Activated naive CD4-positive, alpha-beta T cell treated with anti-CD3 and anti-CD28 coated beads for 36 hours (primary cell): ENCODE measurements at regions not wholly inside any gene's neighbourhood (a gene's known extent, or its start where the extent isn't known, plus 50 kb on each side); places are given as distances from the start of the nearest gene placed in this dataset.

ENCODE experiments used
- CTCF ChIA-PET: fragments of 350-600 bp; sonication (Branson Sonifier 250); formaldehyde crosslinking; loops from one replicate; lab custom pipeline; 2021; ENCODE audit warnings: antibody characterized with exemption; lab: Charles Lee
- DNase-seq: peaks from one replicate; pipeline ENCODE4 v3.0.0-alpha.2; 2020
- H3K27ac Mint-ChIP-seq: one replicate; pipeline ENCODE4 v1.8.0; 2021; ENCODE audit warnings: mild to moderate bottlenecking, mixed read lengths
- H3K27me3 Mint-ChIP-seq: one replicate; pipeline ENCODE4 v1.8.0; 2021; ENCODE audit warnings: low read depth, mixed read lengths
- H3K36me3 Mint-ChIP-seq: one replicate; pipeline ENCODE4 v1.8.0; 2021; ENCODE audit warnings: low read depth, mixed read lengths
- H3K4me1 Mint-ChIP-seq: one replicate; pipeline ENCODE4 v1.8.0; 2021; ENCODE audit warnings: low read depth, mixed read lengths
- H3K4me3 Mint-ChIP-seq: one replicate; pipeline ENCODE4 v1.8.0; 2021; ENCODE audit warnings: mild to moderate bottlenecking, moderate library complexity, mixed read lengths
- H3K9me3 Mint-ChIP-seq: one replicate; pipeline ENCODE4 v1.8.0; 2021; ENCODE audit warnings: mixed read lengths
- intact Hi-C: fragments of 100-400 bp; cut with micrococcal nuclease; formaldehyde crosslinking; loops from one replicate; pipeline ENCODE4 v1.15.1; 2023

GRCh38 chr5:73312146-73312871 is 136.3 kb downstream of the FOXD1 start:
- CTCF ChIA-PET = interaction anchor here (0.8 to 1.3 kb wide), 2 partner anchors 96 to 111 kb away, joined by 3 to 5 read pairs; no protein-coding TSS in a partner anchor
- Mint-ChIP-seq H3K9me3 (no peaks in the 10 kb centered on the region), H3K4me3 (no peak overlapping the region), H3K27ac (no peak overlapping the region), H3K4me1 (peaks cover 7% of the 10 kb centered on the region), H3K27me3 (peaks cover 64% of the 10 kb centered on the region), H3K36me3 (no peaks in the 10 kb centered on the region)
- intact Hi-C loops = no loop called here
- DNase-seq = peak; percentile 14

GRCh38 chr5:73311291-73312110 is 137.1 kb downstream of the FOXD1 start:
- intact Hi-C loops = no loop called here
- H3K27ac Mint-ChIP-seq = no peak overlapping the region
- no peak overlapping the region for H3K4me3 Mint-ChIP-seq
- no peaks in the 10 kb centered on the region for H3K36me3 Mint-ChIP-seq
- peaks cover 7% of the 10 kb centered on the region for H3K4me1 Mint-ChIP-seq
- DNase-seq = no peak
- no peaks in the 10 kb centered on the region for H3K9me3 Mint-ChIP-seq
- H3K27me3 Mint-ChIP-seq = peaks cover 69% of the 10 kb centered on the region
- CTCF ChIA-PET = interaction anchor here (0.8 to 1.3 kb wide), 2 partner anchors 95 kb away, joined by 3 to 5 read pairs; no protein-coding TSS in a partner anchor

- peaks cover 9% of the 10 kb centered on the region for H3K4me1 Mint-ChIP-seq
- no peak overlapping the region for H3K4me3 Mint-ChIP-seq
- CTCF ChIA-PET = interaction anchor here (0.7 kb wide), 1 partner anchor 94 kb away, joined by 3 read pairs; no protein-coding TSS in a partner anchor
- H3K9me3 Mint-ChIP-seq = no peaks in the 10 kb centered on the region
- H3K36me3 Mint-ChIP-seq = no peaks in the 10 kb centered on the region
- no peak for DNase-seq
- intact Hi-C loops = no loop called here
- peaks cover 80% of the 10 kb centered on the region for H3K27me3 Mint-ChIP-seq
- H3K27ac Mint-ChIP-seq = no peak overlapping the region
Observed at GRCh38 chr5:73307645-73308355, 134.8 kb downstream of the TMEM174 start.

DNA sequence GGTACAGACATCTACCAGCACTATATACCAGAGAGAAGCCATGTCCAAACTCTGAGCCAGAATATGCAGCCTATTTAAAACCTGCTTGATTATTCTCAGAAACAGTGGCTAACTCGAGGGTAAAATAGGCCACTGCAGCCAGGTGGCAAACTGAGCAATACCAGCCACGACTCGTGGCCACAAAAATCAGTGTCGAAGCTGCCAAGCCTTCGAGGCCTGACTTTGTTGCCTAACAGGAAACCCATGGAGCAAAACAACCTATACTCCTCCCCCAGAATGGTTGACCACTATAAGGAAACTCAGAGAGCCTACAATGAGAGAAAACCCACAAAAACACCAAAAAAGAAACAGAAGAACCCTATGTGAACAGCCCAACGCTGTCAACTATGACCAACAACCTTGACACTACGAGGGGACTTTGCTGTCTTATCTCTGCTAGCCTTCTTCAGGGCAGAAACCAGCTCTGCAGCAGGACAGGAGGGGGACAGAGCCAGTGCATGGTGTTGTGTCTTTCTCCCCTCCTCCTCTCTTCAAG is 133.8 kb downstream of the TMEM174 start:
- no peaks in the 10 kb centered on the region for H3K36me3 Mint-ChIP-seq
- CTCF ChIA-PET = no interaction called here
- peaks cover 8% of the 10 kb centered on the region for H3K4me1 Mint-ChIP-seq
- no peak for DNase-seq
- no peak overlapping the region for H3K27ac Mint-ChIP-seq
- H3K4me3 Mint-ChIP-seq = no peak overlapping the region
- intact Hi-C loops = no loop called here
- H3K27me3 Mint-ChIP-seq = peaks cover 83% of the 10 kb centered on the region
- H3K9me3 Mint-ChIP-seq = no peaks in the 10 kb centered on the region

DNA sequence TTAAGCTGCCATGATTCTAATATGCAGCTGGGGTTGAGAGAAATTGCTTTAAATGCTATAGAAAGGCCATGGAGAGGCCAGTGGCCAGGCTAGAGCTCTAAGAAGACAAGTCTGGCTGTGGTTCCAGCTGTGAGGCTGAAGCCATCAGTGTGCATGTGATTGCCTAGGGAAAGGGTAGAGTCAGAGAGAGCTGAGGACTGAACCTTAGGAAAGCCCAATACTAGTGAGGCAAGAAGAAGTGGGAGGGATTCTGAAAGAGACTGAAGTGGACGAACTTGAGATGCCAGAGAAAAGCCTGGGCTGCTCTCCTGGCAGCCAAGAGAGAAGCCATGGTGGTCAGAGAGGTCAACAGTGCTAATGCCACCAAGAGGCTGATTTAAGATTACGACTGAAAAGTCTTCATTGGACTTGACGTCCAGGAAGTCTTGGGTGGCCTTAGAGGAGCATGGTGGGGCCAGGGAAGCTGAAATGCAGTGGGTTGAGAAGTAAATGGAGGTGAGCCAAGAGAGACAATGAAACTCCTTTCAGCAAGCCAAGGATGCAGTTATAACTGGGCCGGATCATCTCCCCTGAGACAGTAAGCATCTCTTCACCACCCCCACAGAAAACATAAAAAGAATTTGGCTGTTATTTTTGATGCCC is 133.2 kb downstream of the TMEM174 start:
- CTCF ChIA-PET = no interaction called here

GRCh38 chr5:73305386-73305785 is 132.4 kb downstream of the TMEM174 start:
- H3K27ac Mint-ChIP-seq = no peak overlapping the region
- DNase-seq = no peak
- intact Hi-C loops = no loop called here
- no peaks in the 10 kb centered on the region for H3K36me3 Mint-ChIP-seq
- no peak overlapping the region for H3K4me3 Mint-ChIP-seq
- H3K4me1 Mint-ChIP-seq = peaks cover 7% of the 10 kb centered on the region
- no peaks in the 10 kb centered on the region for H3K9me3 Mint-ChIP-seq
- CTCF ChIA-PET = interaction anchor here (1.8 kb wide), 1 partner anchor 146 kb away, joined by 4 read pairs; no protein-coding TSS in a partner anchor
- H3K27me3 Mint-ChIP-seq = peaks cover 88% of the 10 kb centered on the region

More for the DNA sequence above, 133.2 kb downstream of the TMEM174 start:
- H3K27me3 Mint-ChIP-seq = peaks cover 83% of the 10 kb centered on the region
- peaks cover 3% of the 10 kb centered on the region for H3K4me1 Mint-ChIP-seq
- H3K27ac Mint-ChIP-seq = no peak overlapping the region
- H3K36me3 Mint-ChIP-seq = no peaks in the 10 kb centered on the region
- no peak overlapping the region for H3K4me3 Mint-ChIP-seq
- intact Hi-C loops = no loop called here
- H3K9me3 Mint-ChIP-seq = no peaks in the 10 kb centered on the region
- DNase-seq = no peak

- H3K27ac Mint-ChIP-seq = no peak overlapping the region
- no peaks in the 10 kb centered on the region for H3K9me3 Mint-ChIP-seq
- CTCF ChIA-PET = interaction anchor here (0.7 to 1.8 kb wide), 3 partner anchors 12 to 147 kb away, joined by 4 to 5 read pairs (median 4); no protein-coding TSS in a partner anchor
- no peak overlapping the region for H3K4me3 Mint-ChIP-seq
- no peak for DNase-seq
- H3K36me3 Mint-ChIP-seq = no peaks in the 10 kb centered on the region
- H3K27me3 Mint-ChIP-seq = peaks cover 90% of the 10 kb centered on the region
- peaks cover 15% of the 10 kb centered on the region for H3K4me1 Mint-ChIP-seq
- intact Hi-C loops = loop anchor here (5.0 kb wide), 2 partner anchors 72 to 78 kb away; no protein-coding TSS in a partner anchor
Observed at GRCh38 chr5:73304381-73304780, 131.4 kb downstream of the TMEM174 start.

- CTCF ChIA-PET = interaction anchor here (0.7 to 1.8 kb wide), 5 partner anchors 11 to 148 kb away, joined by 3 to 5 read pairs (median 4); no protein-coding TSS in a partner anchor
- no peak overlapping the region for H3K4me3 Mint-ChIP-seq
- peaks cover 22% of the 10 kb centered on the region for H3K4me1 Mint-ChIP-seq
- H3K27ac Mint-ChIP-seq = no peak overlapping the region
- no peaks in the 10 kb centered on the region for H3K9me3 Mint-ChIP-seq
- DNase-seq = no peak
- no peaks in the 10 kb centered on the region for H3K36me3 Mint-ChIP-seq
- intact Hi-C loops = loop anchor here (5.0 kb wide), 2 partner anchors 71 to 79 kb away; no protein-coding TSS in a partner anchor
- peaks cover 91% of the 10 kb centered on the region for H3K27me3 Mint-ChIP-seq
Observed at GRCh38 chr5:73303148-73304079, 130.4 kb downstream of the TMEM174 start.

GRCh38 chr5:73302797-73303147 is 129.8 kb downstream of the TMEM174 start:
- H3K4me3 Mint-ChIP-seq = no peak overlapping the region
- no peaks in the 10 kb centered on the region for H3K9me3 Mint-ChIP-seq
- no peaks in the 10 kb centered on the region for H3K36me3 Mint-ChIP-seq
- intact Hi-C loops = loop anchor here (5.0 kb wide), 2 partner anchors 70 to 80 kb away; no protein-coding TSS in a partner anchor
- H3K27ac Mint-ChIP-seq = no peak overlapping the region
- DNase-seq = no peak
- H3K4me1 Mint-ChIP-seq = peaks cover 22% of the 10 kb centered on the region
- CTCF ChIA-PET = interaction anchor here (0.9 to 1.4 kb wide), 2 partner anchors 10 to 148 kb away, joined by 3 read pairs; no protein-coding TSS in a partner anchor
- H3K27me3 Mint-ChIP-seq = peaks cover 89% of the 10 kb centered on the region

- H3K27ac Mint-ChIP-seq = no peak overlapping the region
Observed at GRCh38 chr5:73301208-73301901, 128.4 kb downstream of the TMEM174 start.

More at GRCh38 chr5:73301208-73301901, 128.4 kb downstream of the TMEM174 start:
- Mint-ChIP-seq H3K4me1 (peaks cover 22% of the 10 kb centered on the region), H3K36me3 (no peaks in the 10 kb centered on the region), H3K27me3 (peaks cover 89% of the 10 kb centered on the region), H3K4me3 (no peak overlapping the region), H3K9me3 (no peaks in the 10 kb centered on the region)
- intact Hi-C loops = loop anchor here (5.0 kb wide), 2 partner anchors 69 to 81 kb away; no protein-coding TSS in a partner anchor
- CTCF ChIA-PET = interaction anchor here (0.5 to 1.4 kb wide), 3 partner anchors 9 to 979 kb away, joined by 3 to 4 read pairs (median 3); no protein-coding TSS in a partner anchor
- no peak for DNase-seq
